ENCODE measurements at regions not wholly inside any gene's neighbourhood (a gene's known extent, or its start where the extent isn't known, plus 50 kb on each side); places are given as distances from the start of the nearest gene placed in this dataset.
"Not testable (repeated sequence)": the region's sequence is repeated elsewhere in the genome, so short reads cannot be mapped to it uniquely, and the experiment has no call there.

DNA sequence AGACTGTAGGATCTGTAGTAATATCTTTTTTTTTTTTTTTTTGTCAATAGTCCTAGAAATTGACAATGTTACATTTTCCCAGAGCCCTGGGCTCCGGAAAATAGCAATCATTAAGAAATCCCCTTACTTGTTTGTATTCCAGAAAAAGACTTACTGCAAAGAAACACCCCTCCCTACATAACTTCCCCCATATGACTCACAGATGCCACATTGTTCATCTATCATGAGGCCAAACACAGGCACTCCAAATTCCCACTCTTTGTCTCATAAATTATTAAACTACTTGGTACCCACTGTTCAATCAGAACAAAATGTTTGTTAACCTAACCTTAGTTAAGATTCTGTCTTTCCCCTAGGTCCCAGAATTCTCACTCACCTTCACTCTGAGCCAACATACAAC, 53.5 kb downstream of the TEX51 start:
- intact Hi-C loops (cut with micrococcal nuclease), result no loop called here

DNA sequence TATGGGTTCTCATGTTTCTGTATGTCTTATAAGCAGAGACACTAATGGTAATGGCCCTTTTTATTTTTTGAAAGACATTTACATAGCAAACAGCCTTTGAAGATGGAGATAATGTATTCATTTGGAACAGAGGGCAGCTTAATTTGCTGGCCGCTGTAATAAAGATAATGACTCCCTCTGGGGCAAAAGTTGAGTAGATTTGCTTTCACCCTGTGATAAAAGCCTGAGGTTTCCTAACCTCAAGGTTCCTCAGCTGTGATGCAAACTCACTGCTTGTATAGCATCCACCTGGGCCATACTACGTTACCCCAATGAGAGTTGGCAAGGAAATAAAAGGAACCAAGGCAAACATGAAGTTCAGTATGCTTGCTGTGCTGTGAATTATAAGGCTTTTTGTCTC, 54.8 kb downstream of the TEX51 start:
- intact Hi-C loops (cut with micrococcal nuclease), result no loop called here

GRCh38 chr2:126954831-126955230, 56.1 kb downstream of the TEX51 start:
- intact Hi-C loops (cut with micrococcal nuclease), result no loop called here

GRCh38 chr2:126956773-126957172, 58.1 kb downstream of the TEX51 start:
- intact Hi-C loops (cut with micrococcal nuclease), result not testable (repeated sequence)

- intact Hi-C loops (cut with micrococcal nuclease), result no loop called here
Measured at GRCh38 chr2:126963390-126963789, 64.7 kb downstream of the TEX51 start.

- intact Hi-C loops (cut with micrococcal nuclease), result no loop called here
Measured at GRCh38 chr2:126966601-126967000, 67.9 kb downstream of the TEX51 start.

GRCh38 chr2:126970583-126970982, 71.9 kb downstream of the TEX51 start:
- intact Hi-C loops (cut with micrococcal nuclease), result loop anchor here (5.0 kb wide), 2 partner anchors 193 to 443 kb away; no protein-coding TSS in a partner anchor

- intact Hi-C loops (cut with micrococcal nuclease), result loop anchor here (5.0 kb wide), 2 partner anchors 194 to 444 kb away; no protein-coding TSS in a partner anchor
Measured at GRCh38 chr2:126971162-126971480, 72.4 kb downstream of the TEX51 start.

- intact Hi-C loops (cut with micrococcal nuclease), result loop anchor here (2.0 to 5.0 kb wide), 3 partner anchors 194 to 573 kb away; no protein-coding TSS in a partner anchor
Measured at GRCh38 chr2:126971481-126972278, 73.0 kb downstream of the TEX51 start.

DNA sequence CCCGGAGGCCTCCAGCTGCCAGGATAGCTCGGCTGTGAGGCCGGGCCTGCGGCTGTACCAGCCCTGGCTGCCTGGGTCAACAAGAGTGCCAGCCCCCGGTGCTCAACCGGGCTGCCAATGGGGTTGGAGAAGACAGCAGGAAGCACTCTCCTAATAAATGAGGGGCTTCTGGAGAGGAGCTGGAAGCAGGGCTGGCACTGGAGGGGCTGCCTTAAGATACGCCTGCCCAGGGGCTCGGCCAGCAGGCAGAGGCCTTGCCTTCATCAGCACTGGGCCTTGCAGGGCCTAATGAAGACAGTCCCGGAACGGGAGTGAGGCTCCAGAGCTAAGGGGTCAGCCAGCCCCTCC, 73.6 kb downstream of the TEX51 start:
- intact Hi-C loops (cut with micrococcal nuclease), result loop anchor here (2.0 to 5.0 kb wide), 3 partner anchors 195 to 573 kb away; no protein-coding TSS in a partner anchor

- intact Hi-C loops (cut with micrococcal nuclease), result loop anchor here (2.0 to 5.0 kb wide), 3 partner anchors 196 to 575 kb away; no protein-coding TSS in a partner anchor
Measured at GRCh38 chr2:126973745-126974144, 75.1 kb downstream of the TEX51 start.

DNA sequence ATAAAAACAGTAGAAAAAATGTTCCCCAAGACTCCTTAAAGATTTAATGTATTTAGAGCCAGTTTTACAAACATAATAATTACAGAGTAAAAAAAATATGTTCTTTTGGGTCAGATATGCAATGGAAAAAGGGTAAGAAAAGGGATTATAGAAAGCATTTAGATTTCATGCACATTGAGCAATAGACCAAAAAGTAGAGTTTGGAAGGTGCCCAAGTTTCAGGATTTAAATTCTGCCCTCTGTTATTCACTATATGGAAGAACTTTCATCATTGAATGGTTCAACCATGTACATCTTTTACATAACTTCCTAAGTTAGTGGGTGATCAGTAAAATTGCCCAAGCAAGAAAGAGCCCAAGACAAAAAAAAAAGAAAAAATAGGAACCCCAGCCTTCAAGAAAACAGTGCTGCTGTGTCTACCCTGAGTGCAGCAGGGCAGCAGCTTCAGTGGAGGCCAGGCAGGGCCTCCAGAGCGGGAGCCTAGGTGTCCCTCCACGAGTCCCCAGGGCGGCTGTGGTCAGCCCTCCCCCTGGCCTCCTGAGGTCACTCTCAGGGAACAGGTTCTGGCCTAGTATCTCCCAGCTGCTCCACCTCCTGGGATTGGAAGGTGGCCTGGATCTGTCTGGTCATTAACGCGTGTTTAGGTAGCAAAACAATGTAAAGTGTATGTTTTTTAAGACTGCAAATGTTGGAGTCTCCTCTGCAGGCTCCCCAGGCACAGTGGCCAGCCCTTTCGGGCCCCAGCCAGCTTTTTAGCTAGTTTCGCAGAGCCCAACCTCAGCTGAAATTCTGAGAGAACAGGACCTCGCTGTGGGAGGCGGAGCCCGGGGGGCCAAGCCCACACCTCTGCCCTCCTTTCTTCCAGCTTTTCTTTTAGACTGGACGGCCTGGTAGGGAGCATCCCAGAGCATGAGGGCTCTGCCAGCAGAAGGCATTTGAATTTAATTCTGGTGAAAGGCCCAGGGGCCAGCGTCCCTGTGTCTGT, 77.3 kb downstream of the TEX51 start:
- intact Hi-C loops (cut with micrococcal nuclease), result no loop called here

GRCh38 chr2:126976721-126977328, 78.1 kb downstream of the TEX51 start:
- intact Hi-C loops (cut with micrococcal nuclease), result no loop called here

- intact Hi-C loops (cut with micrococcal nuclease), result no loop called here
Measured at GRCh38 chr2:126978333-126978732, 79.6 kb downstream of the TEX51 start.

GRCh38 chr2:126979039-126980003, 80.6 kb downstream of the TEX51 start:
- intact Hi-C loops (cut with micrococcal nuclease), result no loop called here

DNA sequence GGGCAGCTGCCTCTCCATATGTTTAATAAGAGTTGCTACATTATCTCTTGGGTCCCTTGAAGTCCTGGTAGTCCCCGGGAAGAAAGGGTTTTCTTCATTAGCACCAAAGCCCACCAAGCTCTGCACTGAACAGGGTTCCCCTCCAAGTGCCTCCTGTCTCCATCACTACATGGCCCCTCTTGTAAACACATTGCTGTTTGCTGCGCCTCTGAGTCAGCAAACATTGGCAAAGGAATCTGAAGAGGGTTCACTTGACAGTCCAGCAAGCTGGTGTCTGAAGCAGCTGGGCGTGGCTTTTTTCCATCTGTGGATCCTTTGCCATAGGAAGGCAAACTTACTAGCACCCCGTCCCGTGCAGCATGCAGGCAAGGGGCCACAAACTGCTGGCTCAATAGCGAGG, 82.8 kb downstream of the TEX51 start:
- intact Hi-C loops (cut with micrococcal nuclease), result no loop called here

- intact Hi-C loops (cut with micrococcal nuclease), result no loop called here
Measured at GRCh38 chr2:126982935-126983334, 84.2 kb downstream of the TEX51 start.

- intact Hi-C loops (cut with micrococcal nuclease), result no loop called here
Measured at GRCh38 chr2:126986631-126987187, 88.0 kb downstream of the TEX51 start.

- intact Hi-C loops (cut with micrococcal nuclease), result no loop called here
Measured at GRCh38 chr2:126988482-126988881, 89.8 kb downstream of the TEX51 start.

GRCh38 chr2:126989064-126989463, 90.4 kb downstream of the TEX51 start:
- intact Hi-C loops (cut with micrococcal nuclease), result not testable (repeated sequence)

All from T-helper 2 cell treated with Interferon-gamma antibody and Interleukin-4, amounts not matched to agents 100 ng/mL and 5 ng/mL, for 36 hours (primary cell).